HPDE6-E6E7 (cell line): ENCODE measurements at regions not wholly inside any gene's neighbourhood (a gene's known extent, or its start where the extent isn't known, plus 50 kb on each side); places are given as distances from the start of the nearest gene placed in this dataset.

Experiments
- DNase-seq: peaks from one replicate; pipeline ENCODE4 v3.0.0; 2011; ENCODE audit warnings: missing footprints; ENCODE audit errors: extremely low spot score

DNA sequence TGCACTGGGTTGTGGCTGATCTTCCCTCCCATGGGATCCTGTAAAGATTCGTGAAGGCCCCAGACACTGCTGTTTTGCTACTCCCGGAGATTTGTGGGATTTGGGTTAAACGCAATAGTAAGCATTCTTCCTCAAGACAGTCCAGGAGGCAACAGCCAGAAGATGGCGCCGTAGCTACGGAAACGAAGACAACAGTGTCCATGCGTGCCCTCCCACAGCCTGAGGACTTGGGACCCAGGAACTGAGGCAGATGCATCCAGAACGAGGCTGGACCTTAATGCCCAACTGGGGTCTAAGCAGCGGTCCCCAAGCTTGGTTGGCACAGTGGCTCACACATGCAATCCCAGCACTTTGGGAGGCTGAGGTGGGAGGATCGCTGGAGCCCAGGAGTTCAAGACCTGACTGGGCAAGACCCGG is 57.6 kb upstream of the ZNF507 start:
- DNase-seq: no peak

DNA sequence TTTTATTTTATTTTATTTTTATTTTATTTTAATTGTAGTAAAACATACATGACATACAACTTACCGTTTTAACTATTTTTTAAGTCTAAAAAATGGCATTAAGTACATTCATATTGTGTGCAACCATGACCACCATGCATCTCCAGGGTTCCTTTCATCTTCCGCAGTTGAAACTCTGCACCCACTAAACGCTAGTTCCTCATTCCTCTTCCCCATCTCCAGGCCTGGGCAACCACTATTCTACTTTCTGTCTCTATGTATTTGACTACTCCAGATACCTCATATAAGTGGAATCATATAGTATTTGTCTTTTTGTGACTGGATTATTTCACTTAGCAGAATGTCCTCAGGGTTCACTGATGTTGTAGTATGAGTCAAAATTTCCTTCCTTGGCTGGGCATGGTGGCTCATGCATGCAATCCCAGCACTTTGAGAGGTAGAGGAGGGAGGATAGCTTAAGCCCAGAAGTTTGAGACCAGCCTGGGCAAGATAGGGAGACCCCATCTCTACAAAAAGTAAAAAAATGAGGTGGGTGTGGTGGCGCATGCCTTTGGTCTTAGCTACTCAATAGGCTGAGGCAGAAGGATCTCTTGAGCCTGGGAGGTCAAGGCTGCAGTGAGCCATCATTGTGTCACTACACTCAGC is 55.7 kb upstream of the ZNF507 start:
- no peak for DNase-seq

DNA sequence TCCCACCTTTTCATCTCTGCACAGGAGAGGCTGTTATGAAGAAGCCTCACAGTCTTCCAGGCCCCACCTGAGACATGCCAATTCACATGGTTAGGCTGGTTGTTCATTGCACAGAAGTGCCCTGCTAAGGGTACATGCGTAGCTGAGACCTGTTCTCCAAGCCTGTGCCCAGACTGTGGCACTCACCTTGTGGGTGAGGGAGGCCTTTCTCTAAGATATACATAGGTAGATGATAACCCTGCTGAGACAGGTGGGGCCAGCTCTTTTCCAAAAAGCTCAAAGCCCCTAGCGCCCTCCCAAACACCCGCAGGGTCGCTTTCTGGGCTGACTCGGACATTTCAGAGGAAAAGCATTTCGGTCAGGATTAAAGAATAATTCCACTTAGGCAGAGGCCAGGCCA is 53.5 kb upstream of the ZNF507 start:
- no peak for DNase-seq

DNA sequence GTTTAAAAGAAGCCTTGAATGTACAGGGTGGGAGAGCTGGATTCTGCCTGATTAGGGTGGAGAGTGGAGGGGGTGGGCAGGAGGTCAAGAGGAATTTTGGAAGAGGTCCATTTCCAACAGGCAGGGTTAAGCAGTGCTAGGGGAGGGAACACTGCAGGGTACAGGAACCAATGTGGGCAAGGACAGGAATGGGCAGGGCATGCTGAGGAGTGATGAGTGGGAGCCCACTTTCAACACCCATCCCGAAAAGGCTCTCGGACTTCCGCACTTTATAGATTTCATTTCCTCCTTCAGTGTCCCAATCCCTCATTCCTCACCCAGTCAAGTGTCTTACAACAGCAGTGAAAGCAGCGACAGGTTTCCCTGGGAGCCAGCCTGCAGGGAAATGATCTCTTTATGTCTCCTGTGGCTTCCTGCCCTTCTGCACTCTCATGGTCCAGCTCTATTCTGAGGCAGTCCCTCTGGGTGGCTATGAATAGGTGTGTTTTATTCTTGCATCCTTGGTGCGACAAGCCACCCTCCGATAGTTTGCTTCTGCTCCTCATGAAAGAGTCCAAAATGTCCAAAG is 50.5 kb upstream of the ZNF507 start:
- DNase-seq: no peak
